GM10248 (cell line): ENCODE measurements at regions not wholly inside any gene's neighbourhood (a gene's known extent, or its start where the extent isn't known, plus 50 kb on each side); places are given as distances from the start of the nearest gene placed in this dataset.

Experiments
- CTCF ChIA-PET: fragments of 300-600 bp; sonication (Branson Sonifier 250); formaldehyde crosslinking; extraction: SDS; loops from one replicate; lab custom pipeline; 2021; ENCODE audit warnings: antibody characterized with exemption; lab: Yijun Ruan, JAX
- POLR2A ChIA-PET: fragments of 350-650 bp; sonication (Branson Sonifier 250); formaldehyde crosslinking; extraction: SDS; loops from one replicate; lab custom pipeline; 2020; ENCODE audit warnings: antibody characterized with exemption; lab: Yijun Ruan, JAX
- DNase-seq: peaks from one replicate; pipeline ENCODE4 v3.0.0; 2012; ENCODE audit errors: extremely low spot score
- TF ChIP-seq, protein P1 (sequence below): IDR thresholded peaks from 2 replicates; pipeline ENCODE4 v1.5.1; 2012; ENCODE audit warnings: mild to moderate bottlenecking, low read depth; ENCODE audit errors: extremely low read depth, missing control alignments, control extremely low read depth

DNA sequence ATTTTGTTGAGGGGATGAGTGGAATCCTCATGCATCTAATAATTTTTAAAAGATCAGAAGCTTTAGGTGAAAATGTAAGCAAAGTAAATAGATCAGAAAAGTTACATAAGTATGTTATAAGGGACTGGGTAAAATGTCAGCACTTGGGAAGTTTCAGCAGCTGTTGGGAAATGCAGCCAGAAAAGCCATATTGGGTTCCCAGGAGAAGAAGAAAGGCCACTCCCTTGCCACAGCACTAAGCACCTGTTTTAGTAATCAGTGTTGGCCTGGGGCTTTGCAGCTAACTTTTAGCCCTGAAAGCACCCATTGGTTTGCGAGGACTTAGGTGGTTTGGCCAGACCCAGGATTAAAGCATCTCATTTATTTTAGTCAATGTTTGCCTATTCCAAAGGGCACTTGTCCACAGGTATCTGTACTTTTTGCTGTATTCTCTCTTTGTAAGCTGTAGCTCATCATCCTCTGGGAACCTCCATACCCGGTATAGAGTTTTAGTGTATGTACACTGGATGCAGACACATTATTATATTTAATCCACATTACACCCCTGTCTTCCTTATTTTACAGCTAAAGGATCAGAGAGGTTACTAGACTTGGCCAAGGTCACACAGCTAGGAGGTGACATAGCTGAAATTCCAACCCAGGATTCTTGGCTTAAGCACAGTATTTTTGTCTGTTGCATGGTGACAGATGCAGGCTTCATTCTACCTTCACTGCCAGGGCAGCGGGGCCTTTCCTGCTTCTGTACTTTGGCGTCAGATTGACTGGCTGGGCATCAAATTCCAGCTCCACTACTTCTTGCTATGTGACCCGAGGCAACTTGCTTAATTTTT, 127.7 kb upstream of the SESN3 start:
- ChIA-PET CTCF (interaction anchor here (1.6 to 3.3 kb wide), 2 partner anchors 13 to 16 kb away, joined by 4 to 13 read pairs; no protein-coding TSS in a partner anchor), POLR2A (no interaction called here)
- TF ChIP-seq, protein P1, sequence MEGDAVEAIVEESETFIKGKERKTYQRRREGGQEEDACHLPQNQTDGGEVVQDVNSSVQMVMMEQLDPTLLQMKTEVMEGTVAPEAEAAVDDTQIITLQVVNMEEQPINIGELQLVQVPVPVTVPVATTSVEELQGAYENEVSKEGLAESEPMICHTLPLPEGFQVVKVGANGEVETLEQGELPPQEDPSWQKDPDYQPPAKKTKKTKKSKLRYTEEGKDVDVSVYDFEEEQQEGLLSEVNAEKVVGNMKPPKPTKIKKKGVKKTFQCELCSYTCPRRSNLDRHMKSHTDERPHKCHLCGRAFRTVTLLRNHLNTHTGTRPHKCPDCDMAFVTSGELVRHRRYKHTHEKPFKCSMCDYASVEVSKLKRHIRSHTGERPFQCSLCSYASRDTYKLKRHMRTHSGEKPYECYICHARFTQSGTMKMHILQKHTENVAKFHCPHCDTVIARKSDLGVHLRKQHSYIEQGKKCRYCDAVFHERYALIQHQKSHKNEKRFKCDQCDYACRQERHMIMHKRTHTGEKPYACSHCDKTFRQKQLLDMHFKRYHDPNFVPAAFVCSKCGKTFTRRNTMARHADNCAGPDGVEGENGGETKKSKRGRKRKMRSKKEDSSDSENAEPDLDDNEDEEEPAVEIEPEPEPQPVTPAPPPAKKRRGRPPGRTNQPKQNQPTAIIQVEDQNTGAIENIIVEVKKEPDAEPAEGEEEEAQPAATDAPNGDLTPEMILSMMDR, result no peak
- DNase-seq, result no peak

DNA sequence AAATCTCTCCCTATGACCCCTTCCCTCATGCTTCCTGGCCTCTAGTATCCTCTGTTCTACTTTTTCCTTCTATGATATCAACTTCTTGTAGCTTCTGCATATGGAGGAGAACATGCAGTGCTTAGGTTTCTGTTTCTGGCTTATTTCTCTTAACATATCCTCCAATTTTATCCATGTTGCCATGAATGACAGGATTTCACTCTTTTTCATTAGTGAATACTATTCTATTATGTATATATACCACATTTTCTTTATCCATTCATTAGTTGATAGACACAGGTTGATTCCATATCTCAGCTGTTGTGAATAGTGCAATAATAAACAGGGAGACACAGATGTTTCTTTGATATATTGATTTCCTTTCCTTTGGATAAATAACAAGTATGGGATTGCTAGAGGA, 123.3 kb upstream of the SESN3 start:
- ChIA-PET POLR2A (interaction anchor here (1.4 kb wide), 1 partner anchor 10 kb away, joined by 3 read pairs; no protein-coding TSS in a partner anchor), CTCF (interaction anchor here (1.6 kb wide), 1 partner anchor 16 kb away, joined by 5 read pairs; no protein-coding TSS in a partner anchor)
- TF ChIP-seq, protein P1, result no peak
- no peak for DNase-seq

DNA sequence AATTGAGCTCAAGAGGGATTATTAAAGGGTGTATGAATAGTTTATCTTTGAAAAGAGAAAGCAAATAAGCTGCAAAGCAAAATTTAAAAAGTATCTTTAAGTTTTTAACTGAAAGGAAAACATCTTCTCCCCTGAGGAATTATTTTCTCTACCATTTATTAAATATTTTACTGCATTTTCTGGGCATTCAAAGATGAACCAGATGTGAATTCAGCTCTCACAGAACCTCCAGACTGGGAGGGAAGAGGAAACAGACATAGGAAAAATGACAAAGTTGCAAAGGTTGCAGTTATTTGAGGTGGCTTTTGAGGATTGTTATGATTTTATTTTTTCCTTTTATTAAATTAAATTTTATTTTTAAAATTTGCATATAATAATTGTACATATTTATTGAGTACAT, 122.7 kb upstream of the SESN3 start:
- no peak for DNase-seq
- POLR2A ChIA-PET, result interaction anchor here (1.4 kb wide), 1 partner anchor 9 kb away, joined by 3 read pairs; no protein-coding TSS in a partner anchor
- TF ChIP-seq, protein P1, result no peak
- CTCF ChIA-PET, result interaction anchor here (1.5 to 1.6 kb wide), 2 partner anchors 8 to 17 kb away, joined by 5 read pairs; no protein-coding TSS in a partner anchor

DNA sequence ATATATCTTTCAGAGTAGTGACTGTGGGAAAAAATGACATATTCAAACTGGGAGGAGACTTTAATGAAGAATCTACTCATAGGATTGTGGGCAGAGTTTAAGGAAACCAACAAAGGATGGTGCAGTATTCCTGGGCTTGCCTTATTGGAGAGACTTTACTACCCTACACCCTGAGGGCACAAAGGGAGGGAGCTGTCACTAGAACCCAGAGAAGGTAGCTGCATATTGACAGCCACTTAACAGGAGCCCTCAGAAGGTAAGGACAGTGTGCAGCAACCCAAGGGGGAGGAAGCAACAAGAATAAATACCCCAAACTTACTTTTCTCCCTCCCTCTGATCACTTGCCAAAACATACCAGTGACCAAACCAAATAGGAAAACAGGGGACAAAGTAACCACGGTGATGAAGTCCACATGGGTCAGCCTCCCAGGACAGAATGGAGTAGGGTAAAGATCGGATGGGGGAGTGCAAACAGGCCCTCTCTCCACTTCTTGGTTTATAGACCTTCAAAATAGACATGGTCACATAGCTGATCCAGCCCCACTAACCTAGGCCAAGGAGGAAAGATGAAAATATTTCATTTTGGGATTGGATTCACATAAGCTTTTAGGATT, 121.8 kb upstream of the SESN3 start:
- ChIA-PET CTCF (interaction anchor here (1.0 to 1.6 kb wide), 3 partner anchors 9 to 34 kb away, joined by 3 to 5 read pairs (median 5); no protein-coding TSS in a partner anchor), POLR2A (interaction anchor here (1.4 kb wide), 1 partner anchor 8 kb away, joined by 3 read pairs; no protein-coding TSS in a partner anchor)
- DNase-seq, result no peak
- TF ChIP-seq, protein P1, result no peak

DNA sequence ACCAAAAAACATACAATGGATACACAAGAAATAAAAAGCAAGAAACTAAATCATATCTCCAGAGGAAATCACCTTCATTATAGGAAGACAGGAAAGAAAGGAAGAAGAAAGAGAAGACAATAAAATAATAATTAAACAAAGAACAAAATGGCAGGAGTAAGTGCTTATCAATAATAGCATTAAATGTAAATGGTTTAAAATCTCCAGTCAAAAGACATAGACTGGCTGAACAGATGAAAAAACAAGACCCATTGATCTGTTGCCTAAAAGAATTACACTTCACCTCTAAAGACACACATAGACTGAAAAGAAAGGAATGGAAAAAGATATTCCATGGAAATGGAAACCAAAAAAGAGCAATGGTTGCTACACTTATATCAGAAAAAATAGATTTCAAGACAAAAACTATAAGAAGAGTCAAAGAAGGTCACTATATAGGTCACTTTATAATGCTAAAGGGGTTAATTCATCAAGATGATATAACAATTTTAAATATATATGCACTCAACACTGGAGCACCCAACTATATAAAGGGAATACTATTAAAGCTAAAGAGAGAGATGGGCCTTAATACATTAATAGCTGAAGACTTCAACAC, 118.4 kb upstream of the SESN3 start:
- POLR2A ChIA-PET, result no interaction called here
- CTCF ChIA-PET, result interaction anchor here (1.0 kb wide), 1 partner anchor 19 kb away, joined by 3 read pairs; no protein-coding TSS in a partner anchor
- no peak for DNase-seq
- TF ChIP-seq, protein P1, result no peak

DNA sequence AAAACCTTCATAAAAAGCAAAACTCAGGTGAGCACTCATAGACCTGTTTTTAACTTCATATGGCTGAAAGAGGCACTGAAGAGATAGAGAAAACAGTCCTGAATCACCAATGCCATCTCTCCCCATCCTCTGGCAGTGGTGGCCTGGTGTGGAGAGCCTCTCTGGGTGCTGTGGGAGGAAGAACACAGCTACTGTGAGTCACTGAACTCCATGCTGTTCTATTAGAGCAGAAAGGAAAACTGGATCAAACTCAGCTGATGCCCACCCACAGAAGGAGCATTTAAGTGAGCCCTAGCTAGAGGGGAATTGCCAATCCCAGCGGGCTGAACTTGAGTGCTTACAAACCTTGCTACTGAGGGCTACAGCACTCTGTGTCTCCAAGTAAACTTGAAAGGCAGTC, 115.3 kb upstream of the SESN3 start:
- ChIA-PET CTCF (no interaction called here), POLR2A (no interaction called here)
- no peak for DNase-seq
- TF ChIP-seq, protein P1, result no peak
